ENCODE measurements at regions not wholly inside any gene's neighbourhood (a gene's known extent, or its start where the extent isn't known, plus 50 kb on each side); places are given as distances from the start of the nearest gene placed in this dataset.

- no peak for TF ChIP-seq POLR2AphosphoS5 (IDR thresholded peaks at IDR 0.05; ENCODE audit: low read depth, low read length)
- TF ChIP-seq POLR2A (IDR thresholded peaks at IDR 0.05; ENCODE audit: low read depth, low read length), result no peak
- no peak for TF ChIP-seq TAF1 (IDR thresholded peaks at IDR 0.05; ENCODE audit: low read depth, low read length)
- TF ChIP-seq POU2F2 (IDR thresholded peaks at IDR 0.05; ENCODE audit: low read depth, low read length), result no peak
- TF ChIP-seq SPI1 (IDR thresholded peaks at IDR 0.05; ENCODE audit: low read depth, low read length), result no peak
- TF ChIP-seq PAX5 (IDR thresholded peaks at IDR 0.05; ENCODE audit: insufficient read depth, low read length, severe bottlenecking), result no peak
Observed at GRCh38 chr1:57549300-57549699, 125.4 kb upstream of the DAB1 start.
